NCI-H748 (cell line): ENCODE measurements at regions not wholly inside any gene's neighbourhood (a gene's known extent, or its start where the extent isn't known, plus 50 kb on each side); places are given as distances from the start of the nearest gene placed in this dataset.
A peak's percentile ranks its signal among the peaks of the same experiment; 100 is the strongest.
"Not testable (repeated sequence)": the region's sequence is repeated elsewhere in the genome, so short reads cannot be mapped to it uniquely, and the experiment has no call there.

Experiments used
- DNase-seq: peaks from one replicate; lab custom pipeline; 2025; ENCODE audit not compliant: unreplicated experiment; lab: John Stamatoyannopoulos, UW

- no peak for DNase-seq
These were observed 137.4 kb upstream of the GRB10 start for GRCh38 chr7:50920031-50920635.

- no peak for DNase-seq
These were observed 132.9 kb upstream of the GRB10 start for GRCh38 chr7:50915621-50916020.

GRCh38 chr7:50914460-50914859 lies 131.8 kb upstream of the GRB10 start:
- no peak for DNase-seq

GRCh38 chr7:50908628-50909290 lies 126.1 kb upstream of the GRB10 start:
- no peak for DNase-seq

GRCh38 chr7:50898604-50899477 lies 116.1 kb upstream of the GRB10 start:
- peak; percentile 50 for DNase-seq

GRCh38 chr7:50887061-50887460 lies 104.4 kb upstream of the GRB10 start:
- not testable (repeated sequence) for DNase-seq

GRCh38 chr7:50872437-50872836 lies 89.7 kb upstream of the GRB10 start:
- DNase-seq = no peak

GRCh38 chr7:50869108-50869725 lies 86.5 kb upstream of the GRB10 start:
- DNase-seq = no peak

GRCh38 chr7:50868426-50869100 lies 85.9 kb upstream of the GRB10 start:
- DNase-seq = no peak

- no peak for DNase-seq
These were observed 84.3 kb upstream of the GRB10 start for GRCh38 chr7:50867034-50867356.

GRCh38 chr7:50866343-50867033 lies 83.8 kb upstream of the GRB10 start:
- no peak for DNase-seq

GRCh38 chr7:50865450-50865849 lies 82.8 kb upstream of the GRB10 start:
- DNase-seq = no peak

- DNase-seq = no peak
These were observed 82.0 kb upstream of the GRB10 start for GRCh38 chr7:50864694-50865093.

- no peak for DNase-seq
These were observed 80.4 kb upstream of the GRB10 start for GRCh38 chr7:50863053-50863452.

GRCh38 chr7:50862302-50862701 lies 79.6 kb upstream of the GRB10 start:
- no peak for DNase-seq

GRCh38 chr7:50860598-50860997 lies 77.9 kb upstream of the GRB10 start:
- DNase-seq = no peak

GRCh38 chr7:50860174-50860573 lies 77.5 kb upstream of the GRB10 start:
- DNase-seq = no peak

- no peak for DNase-seq
These were observed 76.0 kb upstream of the GRB10 start for GRCh38 chr7:50858528-50859245.

GRCh38 chr7:50857804-50858489 lies 75.3 kb upstream of the GRB10 start:
- peak; percentile 26 for DNase-seq
